ENCODE measurements at regions not wholly inside any gene's neighbourhood (a gene's known extent, or its start where the extent isn't known, plus 50 kb on each side); places are given as distances from the start of the nearest gene placed in this dataset.
"Not testable (repeated sequence)": the region's sequence is repeated elsewhere in the genome, so short reads cannot be mapped to it uniquely, and the experiment has no call there.

GRCh38 chr2:240243049-240243448, 102.6 kb upstream of the OTOS start:
- not testable (repeated sequence) for DNase-seq

- no peak for DNase-seq
These were observed 104.1 kb upstream of the OTOS start for GRCh38 chr2:240244543-240244942.

DNA sequence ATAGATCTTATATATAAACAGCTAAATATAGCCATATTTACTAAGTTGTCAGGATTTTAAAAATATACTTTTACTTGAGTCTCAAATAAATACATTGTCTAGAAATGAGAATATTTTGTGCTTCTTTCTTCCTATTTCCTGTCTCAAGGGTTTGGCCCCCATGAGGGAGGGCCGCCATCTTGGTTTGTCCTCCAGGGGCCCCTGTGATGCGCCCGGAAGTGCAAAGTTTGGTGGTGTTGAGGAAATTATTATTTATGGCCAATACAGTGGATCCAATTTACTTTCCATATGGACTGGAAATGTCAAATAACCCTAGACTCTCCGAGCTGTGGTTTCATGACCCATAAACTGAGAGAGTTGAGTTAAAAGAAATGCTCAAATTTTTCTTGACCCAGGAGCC, 104.7 kb upstream of the OTOS start:
- DNase-seq: no peak

- DNase-seq: no peak
These were observed 105.2 kb upstream of the OTOS start for GRCh38 chr2:240245706-240246105.

GRCh38 chr2:240246173-240246820, 105.8 kb upstream of the OTOS start:
- no peak for DNase-seq

DNA sequence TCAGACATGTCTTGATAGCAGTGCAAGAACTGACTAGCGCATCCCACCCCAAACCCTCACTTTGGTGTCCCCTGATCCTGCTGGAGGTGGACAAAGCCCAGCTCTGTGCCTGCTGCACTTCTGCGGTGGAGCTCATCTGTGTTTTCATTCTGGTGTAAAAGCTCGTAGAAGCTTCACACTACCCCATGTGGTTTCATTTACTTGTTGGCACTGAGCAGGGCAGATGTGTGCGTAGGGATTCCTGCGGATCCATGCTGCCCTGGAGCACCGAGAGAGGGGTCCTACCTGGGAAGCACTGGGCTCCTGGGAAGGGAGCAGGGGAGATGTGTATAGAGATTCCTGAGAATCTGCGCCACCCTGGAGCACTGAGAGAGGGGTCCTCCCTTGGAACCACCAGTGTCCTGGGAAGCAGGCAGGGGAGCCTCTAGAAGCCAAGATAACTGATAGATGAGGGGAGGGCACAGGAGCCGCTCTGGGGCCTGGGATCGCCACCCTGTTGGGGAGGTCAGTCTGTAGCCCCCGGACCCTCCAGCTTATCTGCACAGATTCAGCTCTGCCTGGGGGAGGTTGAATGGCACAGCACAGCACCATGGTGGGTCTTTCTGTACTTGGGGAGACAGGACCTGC, 106.9 kb upstream of the OTOS start:
- DNase-seq: no peak

GRCh38 chr2:240247868-240248720, 107.6 kb upstream of the OTOS start:
- DNase-seq: no peak

- no peak for DNase-seq
These were observed 108.4 kb upstream of the OTOS start for GRCh38 chr2:240248721-240249422.

DNA sequence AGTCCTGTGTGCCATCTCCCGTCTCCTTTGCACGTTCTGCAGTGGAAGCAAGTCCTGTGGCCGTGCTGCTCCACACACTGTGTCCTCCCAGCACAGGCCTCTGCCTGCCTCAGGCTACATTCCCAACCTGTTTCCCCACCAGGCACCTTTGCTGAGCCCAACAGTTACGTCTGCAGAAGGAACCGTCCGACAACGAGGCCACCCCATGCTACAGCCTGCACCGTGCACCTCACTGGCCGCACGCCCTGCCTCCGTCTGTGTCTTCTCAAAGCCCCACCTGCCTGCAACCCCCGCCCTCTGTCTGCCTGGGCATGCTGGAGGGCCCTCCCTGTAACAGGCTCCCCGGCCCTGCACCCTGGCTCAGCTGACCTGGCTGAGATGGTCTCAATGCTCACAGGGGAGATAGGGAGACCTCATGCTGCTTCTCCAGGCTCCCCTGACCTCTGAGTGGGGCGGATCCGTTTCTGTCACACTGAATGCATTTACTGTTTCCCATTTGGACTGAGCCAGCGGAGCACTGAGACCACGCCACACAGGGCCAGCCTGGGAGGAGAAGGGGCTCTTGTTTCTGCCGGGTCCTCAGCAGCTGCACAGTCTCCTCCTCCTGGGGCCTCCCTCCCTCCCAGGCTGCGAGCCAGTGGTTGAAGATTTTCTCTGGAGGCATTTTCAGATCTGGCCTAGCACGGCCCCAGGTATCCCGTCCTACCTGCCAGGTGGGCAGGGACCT, 109.1 kb upstream of the OTOS start:
- DNase-seq: no peak

DNA sequence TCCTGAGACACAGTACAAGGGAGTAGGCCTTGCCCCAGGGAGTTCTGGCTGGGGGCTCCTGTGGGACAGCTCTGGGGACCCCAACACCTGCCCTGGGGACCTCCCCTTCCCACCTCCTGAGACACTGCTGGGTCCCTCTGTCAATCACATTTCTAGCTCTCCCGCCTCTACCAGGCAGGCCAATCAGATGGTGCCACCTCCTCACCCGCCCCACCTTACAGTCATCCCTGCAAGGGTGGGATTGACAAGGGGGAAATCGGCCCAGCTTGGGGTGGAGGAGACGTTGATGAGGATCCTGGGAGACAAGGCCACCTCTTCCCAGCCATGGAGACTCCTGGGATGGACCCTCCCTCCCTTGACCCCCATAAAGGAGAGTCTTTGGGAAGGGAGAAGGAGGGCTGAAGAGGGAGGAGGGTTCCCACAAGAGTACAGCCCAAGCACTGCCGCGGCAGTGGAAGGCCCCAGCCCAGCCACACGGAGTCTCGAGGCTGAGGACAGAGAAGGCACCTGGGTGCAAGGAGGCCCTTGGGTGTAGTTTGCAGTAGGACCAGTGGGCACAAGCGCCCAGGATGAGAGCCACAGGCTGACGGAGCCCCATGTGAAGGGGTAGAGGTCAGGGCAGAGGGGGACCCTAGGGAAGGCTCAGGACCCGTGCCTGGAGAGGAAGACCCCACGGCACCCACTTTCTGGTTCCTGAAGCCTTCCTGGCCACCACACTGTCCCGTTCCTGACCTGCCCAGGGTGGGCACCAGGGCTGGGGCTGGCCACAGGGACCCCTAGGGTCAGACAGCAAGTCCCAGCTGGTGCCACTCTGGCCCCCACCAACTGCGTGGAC, 109.9 kb upstream of the OTOS start:
- DNase-seq: no peak

- DNase-seq: no peak
These were observed 110.8 kb upstream of the OTOS start for GRCh38 chr2:240250985-240251847.

GRCh38 chr2:240251848-240252190, 111.4 kb upstream of the OTOS start:
- no peak for DNase-seq

GRCh38 chr2:240252191-240252871, 111.9 kb upstream of the OTOS start:
- no peak for DNase-seq

DNA sequence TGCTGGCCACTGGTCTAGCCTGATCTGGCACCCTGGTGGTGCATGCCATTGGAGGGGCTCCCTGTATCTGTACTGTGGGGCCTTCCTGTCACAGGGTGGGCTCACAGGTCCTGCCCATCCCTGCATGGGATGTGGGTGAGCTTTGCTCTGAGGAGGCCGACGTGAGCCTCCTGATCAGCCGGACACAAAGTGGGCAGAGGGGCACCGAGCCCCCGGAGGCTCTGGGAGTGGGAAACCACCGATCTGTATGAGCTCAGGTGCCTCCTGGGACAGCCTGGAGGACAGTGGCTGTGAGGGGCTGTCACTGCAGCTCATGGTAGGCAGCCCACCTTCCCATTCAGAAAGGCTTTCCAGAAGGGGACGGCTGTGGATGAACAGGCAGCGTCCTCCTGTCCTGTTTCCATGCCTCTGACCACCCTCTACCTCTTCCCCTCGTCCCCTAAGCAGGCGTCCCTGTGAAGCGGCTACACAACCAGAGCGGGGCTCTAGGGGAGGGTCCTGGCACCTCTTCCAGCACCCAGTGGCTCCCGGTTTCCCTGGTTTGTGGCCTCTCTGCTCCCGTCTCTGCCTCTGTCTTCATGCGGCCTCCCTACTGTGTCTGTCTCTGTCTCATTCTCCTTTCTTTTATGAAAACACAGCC, 112.5 kb upstream of the OTOS start:
- DNase-seq: no peak

DNA sequence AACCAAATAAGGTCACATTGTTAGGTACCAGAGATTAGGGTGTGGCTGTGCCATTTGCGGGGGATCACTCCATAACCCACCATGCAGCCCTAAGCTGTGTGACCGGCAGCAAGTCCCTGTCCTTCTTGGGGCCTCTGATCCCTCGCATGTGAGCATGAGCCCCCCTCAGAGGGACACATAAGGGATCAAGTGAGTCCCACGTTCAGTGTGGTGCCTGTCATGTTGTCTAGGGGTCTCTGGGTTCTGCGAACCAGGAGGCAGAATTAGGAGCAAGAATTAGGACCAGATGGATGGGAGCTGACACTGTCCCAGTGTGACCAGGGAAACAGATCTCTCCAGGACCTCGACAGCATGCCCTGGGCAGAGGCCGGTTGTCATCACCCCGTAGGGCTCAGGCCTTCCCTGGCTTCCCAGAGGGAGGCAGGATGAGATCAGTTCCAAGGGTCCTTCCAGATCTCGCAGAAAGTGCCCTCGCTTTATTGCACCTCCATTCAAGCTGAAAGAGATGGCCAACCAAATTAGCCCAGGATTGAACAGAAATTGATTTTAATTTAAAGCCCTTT, 113.2 kb upstream of the OTOS start:
- no peak for DNase-seq

DNA sequence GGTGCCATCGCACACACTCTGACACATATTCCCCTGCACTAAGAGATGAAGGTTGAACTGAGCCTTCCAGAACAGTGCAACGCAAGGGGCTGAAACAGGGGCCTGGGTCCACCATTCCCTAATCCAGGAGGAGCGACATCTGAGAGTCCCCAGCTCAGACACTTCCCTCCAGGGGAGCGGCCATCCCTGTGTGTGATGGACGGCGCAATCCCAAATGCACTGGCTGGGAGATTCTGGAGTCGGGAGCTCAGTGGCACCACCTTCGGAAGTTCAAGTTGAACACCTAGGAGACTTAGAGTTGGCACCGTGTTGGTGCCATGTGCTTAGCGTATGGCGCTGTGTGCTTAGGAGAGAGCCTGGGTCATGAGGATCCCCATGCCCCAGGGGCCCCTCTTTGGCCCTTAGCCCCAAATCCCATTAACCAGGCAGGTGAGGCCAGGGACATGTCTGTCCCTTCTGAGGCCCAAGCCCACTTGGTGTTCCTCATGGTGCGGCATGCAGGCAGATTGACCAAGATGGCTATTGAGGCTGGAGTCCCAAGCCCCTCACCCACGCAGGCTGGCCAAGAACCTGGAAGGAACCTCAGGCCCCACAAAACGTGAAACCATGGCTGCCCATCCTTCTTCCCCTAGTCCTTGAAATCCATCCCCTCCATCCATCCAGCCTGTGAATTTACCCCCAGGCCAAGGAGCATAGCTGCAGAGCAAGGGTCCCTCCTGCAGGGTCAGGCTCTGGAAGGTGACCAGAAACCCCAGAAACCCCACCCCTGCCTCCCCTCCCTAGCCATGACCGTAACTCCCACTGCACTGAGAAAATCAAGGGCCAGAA, 114.1 kb upstream of the OTOS start:
- no peak for DNase-seq

- DNase-seq: no peak
These were observed 114.7 kb upstream of the OTOS start for GRCh38 chr2:240255165-240255491.
